GM12892 (cell line): ENCODE measurements at regions not wholly inside any gene's neighbourhood (a gene's known extent, or its start where the extent isn't known, plus 50 kb on each side); places are given as distances from the start of the nearest gene placed in this dataset.

ENCODE experiments used
- POLR2A ChIP-seq: IDR thresholded peaks from 2 replicates; pipeline ENCODE4 v1.6.1; 2011; ENCODE audit warnings: low read depth, low read length, control low read depth
- POLR2AphosphoS5 ChIP-seq: IDR thresholded peaks from 2 replicates; pipeline ENCODE4 v1.6.1; 2011; ENCODE audit warnings: low read depth, low read length, control low read depth
- TAF1 ChIP-seq: IDR thresholded peaks from 2 replicates; pipeline ENCODE4 v1.6.1; 2011; ENCODE audit warnings: low read depth, mild to moderate bottlenecking, control low read depth, low read length, borderline replicate concordance

- TF ChIP-seq POLR2AphosphoS5 (no peak; the same call in 1 of the 2 replicates), POLR2A (0 out of 2 replicates have a peak, but pooled peaks have one; percentile 17), TAF1 (no peak)
Observed at GRCh38 chr6:22069306-22069800, 227.5 kb downstream of the PRL start.
